PC-3 (cell line): ENCODE measurements at regions not wholly inside any gene's neighbourhood (a gene's known extent, or its start where the extent isn't known, plus 50 kb on each side); places are given as distances from the start of the nearest gene placed in this dataset.
"Not testable (repeated sequence)": the region's sequence is repeated elsewhere in the genome, so short reads cannot be mapped to it uniquely, and the experiment has no call there.

Experiments used
- ATAC-seq: fragments of 200-7000 bp; cut with Tn5 transposase; 2 replicates; pipeline ENCODE4 v1.9.1; 2020; ENCODE audit warnings: mild to moderate bottlenecking, moderate library complexity
- BruUV-seq: library from RNA; stranded (reverse); fragments of 400-500 nt; replicated peaks from 2 replicates; lab custom pipeline; 2021; lab: Mats Ljungman, UMichigan
- CTCF ChIA-PET: fragments of 300-600 bp; sonication (Branson Sonifier 250); formaldehyde crosslinking; loops from one replicate; lab custom pipeline; 2022; ENCODE audit warnings: antibody characterized with exemption; lab: Charles Lee
- POLR2A ChIA-PET: fragments of 300-600 bp; sonication (Branson Sonifier 250); formaldehyde crosslinking; loops from one replicate; lab custom pipeline; 2022; ENCODE audit warnings: antibody characterized with exemption; ENCODE audit not compliant: unreplicated experiment; lab: Charles Lee
- DNase-seq: peaks from one replicate; pipeline ENCODE4 v3.0.0-alpha.2; 2015
- H2AFZ ChIP-seq: fragments of 300-600 bp; sonication (generic); 2 replicates; pipeline ENCODE4 v1.6.0; 2016; ENCODE audit warnings: antibody characterized with exemption, low read length
- H3F3A ChIP-seq: fragments of 300-600 bp; sonication (generic); one replicate; pipeline ENCODE4 v1.6.0; 2017; ENCODE audit warnings: antibody characterized with exemption, low read length, control low read depth, mild to moderate bottlenecking; ENCODE audit not compliant: unreplicated experiment
- H3K27ac ChIP-seq: fragments of 300-600 bp; sonication (generic); 2 replicates; pipeline ENCODE4 v1.5.1; 2016; ENCODE audit warnings: mild to moderate bottlenecking, low read length
- H3K27me3 ChIP-seq: fragments of 300-600 bp; sonication (generic); 2 replicates; pipeline ENCODE4 v1.6.1; 2016; ENCODE audit warnings: low read length, mixed read lengths
- H3K36me3 ChIP-seq: fragments of 300-600 bp; sonication (generic); 2 replicates; pipeline ENCODE4 v1.6.1; 2016; ENCODE audit warnings: low read depth, mixed run types, low read length, mixed read lengths
- H3K4me1 ChIP-seq: fragments of 300-600 bp; sonication (generic); 2 replicates; pipeline ENCODE4 v1.5.1; 2016; ENCODE audit warnings: low read length; ENCODE audit not compliant: insufficient read depth
- H3K4me2 ChIP-seq: fragments of 300-600 bp; sonication (generic); 2 replicates; pipeline ENCODE4 v1.6.0; 2016; ENCODE audit warnings: low read length
- H3K4me3 ChIP-seq: fragments of 300-600 bp; sonication (generic); 2 replicates; pipeline ENCODE4 v1.5.1; 2016; ENCODE audit warnings: mild to moderate bottlenecking, low read length, mixed read lengths
- H3K79me2 ChIP-seq: fragments of 300-600 bp; sonication (generic); 2 replicates; pipeline ENCODE4 v1.6.1; 2017; ENCODE audit warnings: low read length, mixed read lengths
- H3K9ac ChIP-seq: fragments of 300-600 bp; sonication (generic); 2 replicates; pipeline ENCODE4 v1.6.0; 2016; ENCODE audit warnings: mild to moderate bottlenecking, low read length
- H3K9me2 ChIP-seq: fragments of 300-600 bp; sonication (generic); replicated peaks from 2 replicates; pipeline ENCODE4 v1.6.1; 2016; ENCODE audit warnings: mixed run types, low read length, mixed read lengths
- H3K9me3 ChIP-seq: fragments of 300-600 bp; sonication (generic); 2 replicates; pipeline ENCODE4 v1.6.1; 2016; ENCODE audit warnings: low read length, mixed read lengths
- H4K20me1 ChIP-seq: fragments of 300-600 bp; sonication (generic); 2 replicates; pipeline ENCODE4 v1.6.1; 2016; ENCODE audit warnings: low read length, mixed read lengths
- CTCF ChIP-seq: fragments of 300-600 bp; sonication (generic); conservative IDR thresholded peaks from 2 replicates; pipeline ENCODE4 v1.5.1; 2017; ENCODE audit warnings: antibody characterized with exemption, low read depth, mild to moderate bottlenecking, low read length
- EZH2 ChIP-seq: fragments of 300-600 bp; sonication (generic); IDR thresholded peaks from one replicate; pipeline ENCODE4 v1.6.1; 2017; ENCODE audit warnings: antibody characterized with exemption, mild to moderate bottlenecking, low read length; ENCODE audit not compliant: unreplicated experiment
- EZH2phosphoT487 ChIP-seq: fragments of 300-600 bp; sonication (generic); IDR thresholded peaks from 2 replicates; pipeline ENCODE4 v1.6.1; 2018; ENCODE audit warnings: mild to moderate bottlenecking, antibody characterized with exemption, low read length, borderline replicate concordance
- intact Hi-C: fragments of 100-400 bp; cut with micrococcal nuclease; formaldehyde crosslinking; loops from 2 replicates; pipeline ENCODE4 v1.9.0; 2023

DNA sequence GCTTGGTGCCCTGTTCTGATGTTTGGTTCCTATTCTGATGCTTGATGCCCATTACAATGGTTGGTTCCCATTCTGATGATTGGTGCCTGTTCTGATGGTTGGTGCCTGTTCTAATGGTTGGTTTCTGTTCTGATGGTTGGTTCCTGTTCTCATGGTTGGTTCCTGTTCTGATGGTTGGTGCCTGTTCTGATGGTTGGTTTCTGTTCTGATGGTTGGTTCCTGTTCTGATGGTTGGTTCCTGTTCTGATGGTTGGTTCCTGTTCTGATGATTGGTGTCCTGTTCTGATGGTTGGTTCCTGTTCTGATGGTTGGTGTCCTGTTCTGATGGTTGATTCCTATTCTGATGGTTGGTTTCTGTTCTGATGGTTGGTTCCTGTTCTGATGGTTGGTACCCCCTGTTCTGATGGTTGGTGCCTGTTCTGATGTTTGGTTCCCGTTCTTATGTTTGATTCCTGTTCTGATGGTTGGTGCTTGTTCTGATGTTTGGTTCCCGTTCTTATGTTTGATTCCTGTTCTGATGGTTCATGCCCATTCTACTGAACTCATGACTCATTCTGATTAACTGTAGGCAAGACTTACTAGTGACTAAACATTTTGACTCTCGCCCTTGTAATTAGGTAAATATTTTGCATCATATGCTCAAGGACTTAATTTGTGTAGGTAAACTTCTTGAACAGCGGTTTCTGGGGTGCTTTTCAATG lies 146.2 kb downstream of the DLL1 start:
- no peak overlapping the region for H3K27ac ChIP-seq
- ChIA-PET POLR2A (no interaction called here), CTCF (no interaction called here)
- intact Hi-C loops: no loop called here
- H3K9ac ChIP-seq: no peak overlapping the region
- no peak for TF ChIP-seq EZH2
- TF ChIP-seq EZH2phosphoT487: no peak
- TF ChIP-seq CTCF: no peak
- DNase-seq (peak; percentile 53), ATAC-seq (no peak; the same call in 1 of the 2 replicates)
- no peaks in the 10 kb centered on the region for H4K20me1 ChIP-seq
- H3K9me2 ChIP-seq: no peaks in the 10 kb centered on the region
- peaks cover 6% of the 10 kb centered on the region for H3K4me1 ChIP-seq
- H3K9me3 ChIP-seq: no peaks in the 10 kb centered on the region
- H3K27me3 ChIP-seq: no peaks in the 10 kb centered on the region
- H3K79me2 ChIP-seq: no peaks in the 10 kb centered on the region
- no peaks in the 10 kb centered on the region for H3F3A ChIP-seq
- H3K4me3 ChIP-seq: no peak overlapping the region
- peak overlapping the region; percentile 16; the same call in 1 of the 2 replicates for H3K4me2 ChIP-seq
- no peaks in the 10 kb centered on the region for H3K36me3 ChIP-seq
- no peak overlapping the region for H2AFZ ChIP-seq
- no TSS peak for BruUV-seq

GRCh38 chr6:170143401-170144150 lies 147.3 kb downstream of the DLL1 start:
- H4K20me1 ChIP-seq: no peaks in the 10 kb centered on the region
- ChIA-PET CTCF (no interaction called here), POLR2A (no interaction called here)
- no TSS peak for BruUV-seq
- ATAC-seq (no peak), DNase-seq (no peak)
- H3K79me2 ChIP-seq: no peaks in the 10 kb centered on the region
- intact Hi-C loops: no loop called here
- H3K9me3 ChIP-seq: no peaks in the 10 kb centered on the region
- no peaks in the 10 kb centered on the region for H3K36me3 ChIP-seq
- H3K4me2 ChIP-seq: no peak overlapping the region
- no peaks in the 10 kb centered on the region for H3F3A ChIP-seq
- H3K27ac ChIP-seq: no peak overlapping the region
- no peak overlapping the region for H3K9ac ChIP-seq
- H3K9me2 ChIP-seq: no peaks in the 10 kb centered on the region
- H3K4me3 ChIP-seq: no peak overlapping the region
- H2AFZ ChIP-seq: no peak overlapping the region
- TF ChIP-seq CTCF: no peak
- TF ChIP-seq EZH2: no peak
- no peak for TF ChIP-seq EZH2phosphoT487
- peaks cover 6% of the 10 kb centered on the region for H3K4me1 ChIP-seq
- no peaks in the 10 kb centered on the region for H3K27me3 ChIP-seq

GRCh38 chr6:170142559-170142958 lies 148.3 kb downstream of the DLL1 start:
- Histone ChIP-seq H3K27me3 (no peaks in the 10 kb centered on the region), H4K20me1 (no peaks in the 10 kb centered on the region), H3K4me3 (no peak overlapping the region), H3K9me2 (no peaks in the 10 kb centered on the region), H3K9ac (no peak overlapping the region), H3K79me2 (no peaks in the 10 kb centered on the region), H3K4me2 (no peak overlapping the region), H3K9me3 (no peaks in the 10 kb centered on the region), H3K4me1 (peaks cover 6% of the 10 kb centered on the region), H3F3A (no peaks in the 10 kb centered on the region), H3K36me3 (no peaks in the 10 kb centered on the region), H2AFZ (no peak overlapping the region), H3K27ac (no peak overlapping the region)
- intact Hi-C loops: no loop called here
- ChIA-PET POLR2A (no interaction called here), CTCF (no interaction called here)
- no peak for DNase-seq
- ATAC-seq: no peak
- BruUV-seq: no TSS peak
- TF ChIP-seq EZH2phosphoT487 (no peak), EZH2 (no peak), CTCF (no peak)

DNA sequence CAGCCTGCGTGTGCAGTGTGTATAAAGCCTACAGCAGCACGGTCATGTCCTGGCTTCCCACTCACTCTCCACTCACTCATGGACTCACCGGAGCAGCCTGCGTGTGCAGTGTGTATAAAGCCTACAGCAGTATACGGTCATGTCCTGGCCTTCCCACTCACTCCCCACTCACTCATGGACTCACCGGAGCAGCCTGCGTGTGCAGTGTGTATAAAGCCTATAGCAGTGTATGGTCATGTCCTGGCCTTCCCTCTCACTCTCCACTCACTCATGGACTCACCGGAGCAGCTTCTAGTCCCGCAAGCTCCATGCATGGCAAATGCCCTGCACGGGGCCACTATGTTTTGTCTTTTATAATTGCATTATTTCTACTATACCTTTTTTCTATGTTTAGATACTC lies 149.8 kb downstream of the DLL1 start:
- BruUV-seq, H3K27ac ChIP-seq, DNase-seq, H3K79me2 ChIP-seq, H3K9me3 ChIP-seq, H3K4me3 ChIP-seq, H3F3A ChIP-seq, H3K9ac ChIP-seq, H4K20me1 ChIP-seq, ATAC-seq, H3K36me3 ChIP-seq, intact Hi-C loops, H3K4me1 ChIP-seq, H3K9me2 ChIP-seq, CTCF ChIA-PET, H3K4me2 ChIP-seq, POLR2A ChIA-PET, H3K27me3 ChIP-seq, H2AFZ ChIP-seq: not testable (repeated sequence)
